HFF-Myc (cell line): ENCODE measurements at regions not wholly inside any gene's neighbourhood (a gene's known extent, or its start where the extent isn't known, plus 50 kb on each side); places are given as distances from the start of the nearest gene placed in this dataset.

Experiments
- DNase-seq: peaks from one replicate; pipeline ENCODE4 v3.0.0-alpha.2; 2011; ENCODE audit warnings: low read depth; ENCODE audit errors: extremely low read depth
- H3K4me3 ChIP-seq: replicated peaks from 2 replicates; pipeline ENCODE4 v1.5.1; 2011; ENCODE audit warnings: low read depth, mild to moderate bottlenecking, control low read depth, low read length
- CTCF ChIP-seq: IDR thresholded peaks from 2 replicates; pipeline ENCODE4 v1.5.1; 2012; ENCODE audit warnings: mild to moderate bottlenecking, low read depth, low read length, control low read depth; ENCODE audit errors: missing control alignments

- no peak overlapping the region for H3K4me3 ChIP-seq
- no peak for TF ChIP-seq CTCF
- DNase-seq: no peak
These were observed 116.6 kb downstream of the GLI2 start for GRCh38 chr2:120852200-120852815.

DNA sequence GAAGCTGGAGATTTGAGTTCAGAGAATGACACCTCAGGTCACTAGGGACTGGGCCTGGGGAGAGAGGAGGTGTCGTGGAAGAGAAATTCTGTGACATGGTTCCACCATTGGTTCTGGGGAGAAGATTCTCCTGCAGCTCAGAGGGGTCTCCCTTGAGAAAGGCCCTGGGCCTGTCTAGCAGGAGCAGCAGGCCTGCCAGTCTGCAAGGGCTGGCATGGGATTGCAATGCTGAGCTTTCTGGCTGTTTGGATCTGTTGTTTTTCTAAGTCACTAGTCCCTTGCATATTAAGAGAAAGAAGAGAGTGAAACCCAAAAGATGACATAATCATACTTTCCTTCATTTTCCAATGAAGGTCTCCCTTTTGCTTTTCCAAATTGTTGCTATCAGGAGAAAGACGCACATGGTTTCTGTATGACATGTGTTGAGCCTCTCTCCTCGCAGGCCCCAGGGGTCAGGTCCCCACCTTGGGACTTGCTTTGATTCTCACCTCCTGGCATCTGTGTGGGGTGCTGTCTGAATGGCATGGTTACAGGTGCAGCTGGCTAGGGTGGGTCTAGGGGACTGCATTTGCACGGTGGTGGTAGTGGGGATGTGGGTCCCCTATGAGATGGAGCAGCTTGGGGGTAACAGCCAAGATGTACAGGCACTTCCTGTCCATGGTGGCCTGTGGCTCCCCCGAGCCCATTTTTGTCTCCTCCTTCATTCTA, 117.8 kb downstream of the GLI2 start:
- no peak for DNase-seq
- TF ChIP-seq CTCF: no peak
- H3K4me3 ChIP-seq: no peak overlapping the region

- H3K4me3 ChIP-seq: no peak overlapping the region
- no peak for TF ChIP-seq CTCF
- DNase-seq: no peak
These were observed 118.4 kb downstream of the GLI2 start for GRCh38 chr2:120854014-120854620.

DNA sequence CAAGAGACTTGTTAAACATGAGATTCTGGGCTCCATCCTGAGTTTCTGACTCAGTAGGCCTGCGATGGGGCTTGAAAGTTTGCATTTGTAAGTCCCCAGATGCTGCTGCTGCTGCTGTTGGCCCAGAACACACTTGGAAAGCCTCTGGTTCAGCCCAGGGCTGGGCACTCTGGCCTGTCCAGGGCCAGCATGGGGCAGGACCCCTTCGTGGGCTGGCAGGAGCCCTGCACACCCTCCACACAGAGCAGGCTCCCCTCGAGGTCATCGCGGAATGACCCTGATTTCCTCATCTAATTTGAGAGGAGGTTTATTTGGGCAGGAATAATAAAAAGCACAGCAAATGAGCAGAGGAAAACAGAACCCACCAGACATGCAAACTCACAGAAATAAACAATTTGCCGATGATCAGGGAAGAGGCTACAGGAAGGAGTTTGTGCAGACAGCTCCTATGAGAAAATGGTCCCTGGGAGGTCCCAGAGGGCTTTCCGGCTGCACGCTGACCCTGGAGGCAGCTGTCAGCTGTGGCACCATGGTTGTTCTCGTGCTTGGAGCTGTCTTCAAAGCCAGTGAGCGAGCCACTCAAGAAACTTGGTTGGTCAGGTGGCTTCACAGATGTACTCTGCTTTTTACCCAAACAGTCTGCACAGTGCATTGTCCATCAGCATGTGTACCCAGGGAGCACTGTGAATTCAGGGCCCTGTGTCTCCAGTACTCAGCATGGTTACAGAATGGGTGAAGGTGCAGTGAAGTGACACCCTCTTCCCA, 119.3 kb downstream of the GLI2 start:
- no peak overlapping the region for H3K4me3 ChIP-seq
- no peak for DNase-seq

DNA sequence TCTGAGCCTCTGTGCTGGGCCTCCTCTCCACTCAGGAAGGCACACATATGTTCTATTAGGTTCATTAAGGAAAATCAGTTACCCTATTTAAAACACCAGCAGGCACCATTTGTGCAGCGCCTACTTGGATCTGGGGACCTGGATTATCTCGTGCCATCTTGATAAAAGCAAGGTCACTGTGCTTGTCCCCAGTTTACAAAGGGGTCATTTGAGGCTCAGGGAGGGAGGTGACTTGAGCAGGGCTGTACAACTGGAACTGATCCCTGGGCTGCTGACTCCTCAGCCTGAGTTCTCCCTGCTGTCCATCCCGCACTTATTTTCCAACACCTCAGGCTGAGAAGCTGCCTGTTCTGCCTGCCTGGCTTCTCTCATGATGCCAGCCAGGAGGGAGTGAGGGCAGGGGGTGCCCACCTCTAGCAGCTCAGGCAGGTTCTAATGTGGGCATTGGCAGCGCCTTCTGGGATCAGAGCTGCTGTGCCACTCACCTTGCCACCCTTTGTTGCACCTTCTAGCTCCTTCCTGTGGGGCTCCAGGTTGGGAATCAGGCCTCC, 120.3 kb downstream of the GLI2 start:
- no peak for DNase-seq
- H3K4me3 ChIP-seq: no peak overlapping the region
- no peak for TF ChIP-seq CTCF

More for the DNA sequence above, 119.3 kb downstream of the GLI2 start:
- no peak for TF ChIP-seq CTCF

GRCh38 chr2:120856421-120856862, 120.8 kb downstream of the GLI2 start:
- no peak for TF ChIP-seq CTCF
- no peak for DNase-seq
- no peak overlapping the region for H3K4me3 ChIP-seq
